Epidermal melanocyte (primary cell): ENCODE measurements at regions not wholly inside any gene's neighbourhood (a gene's known extent, or its start where the extent isn't known, plus 50 kb on each side); places are given as distances from the start of the nearest gene placed in this dataset.
A peak's percentile ranks its signal among the peaks of the same experiment; 100 is the strongest.
"Not testable (repeated sequence)": the region's sequence is repeated elsewhere in the genome, so short reads cannot be mapped to it uniquely, and the experiment has no call there.

Experiments used
- DNase-seq: peaks from one replicate; pipeline ENCODE4 v3.0.0; 2011; ENCODE audit warnings: low spot score; ENCODE audit not compliant: insufficient read length

- DNase-seq, result peak; percentile 46
Measured at GRCh38 chr5:36739751-36740221, 133.4 kb downstream of the SLC1A3 start.

DNA sequence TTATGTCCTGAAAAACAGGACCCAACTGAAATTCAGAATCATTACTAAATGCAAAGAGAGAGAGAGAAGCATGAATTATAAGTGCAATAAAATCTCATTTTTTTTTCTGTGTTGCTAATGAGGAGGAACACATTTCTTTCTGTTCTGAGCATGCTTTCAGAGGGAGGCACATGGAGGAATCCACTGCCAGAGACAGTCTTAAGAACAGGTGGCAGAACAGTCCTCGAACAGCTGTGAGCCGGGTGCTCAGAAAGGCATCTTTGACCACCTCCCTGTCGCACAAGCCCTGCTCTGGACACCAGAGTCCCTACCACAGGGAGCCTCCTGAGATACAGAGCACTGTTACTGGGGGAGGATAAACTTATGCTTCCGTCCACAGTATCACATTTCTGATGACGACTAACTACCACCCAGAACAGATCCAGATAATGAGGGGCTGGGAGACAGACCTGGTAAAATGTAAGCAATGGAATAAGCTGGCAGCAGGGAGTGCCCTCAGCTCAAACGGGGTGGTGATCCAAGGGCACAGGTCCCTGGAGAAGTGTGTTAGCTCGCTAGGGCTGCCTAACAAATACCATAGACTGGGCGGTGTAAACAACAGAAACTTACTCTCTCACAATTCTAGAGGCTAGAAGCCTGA is 134.0 kb downstream of the SLC1A3 start:
- DNase-seq, result no peak

GRCh38 chr5:36741128-36741527 is 134.7 kb downstream of the SLC1A3 start:
- no peak for DNase-seq

- DNase-seq, result peak; percentile 87
Measured at GRCh38 chr5:36743891-36744772, 132.4 kb upstream of the NIPBL start.

GRCh38 chr5:36744773-36745589 is 131.6 kb upstream of the NIPBL start:
- DNase-seq, result peak; percentile 25

DNA sequence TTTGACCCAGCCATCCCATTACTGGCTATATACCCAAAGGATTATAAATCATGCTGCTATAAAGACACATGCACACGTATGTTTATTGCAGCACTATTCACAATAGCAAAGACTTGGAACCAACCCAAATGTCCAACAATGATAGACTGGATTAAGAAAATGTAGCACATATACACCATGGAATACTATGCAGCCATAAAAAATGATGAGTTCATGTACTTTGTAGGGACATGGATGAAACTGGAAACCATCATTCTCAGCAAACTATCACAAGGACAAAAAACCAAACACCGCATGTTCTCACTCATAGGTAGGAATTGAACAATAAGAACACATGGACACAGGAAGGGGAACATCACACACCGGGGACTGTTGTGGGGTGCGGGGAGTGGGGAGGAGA is 128.8 kb upstream of the NIPBL start:
- DNase-seq, result not testable (repeated sequence)

- DNase-seq, result no peak
Measured at GRCh38 chr5:36751886-36752285, 124.7 kb upstream of the NIPBL start.

DNA sequence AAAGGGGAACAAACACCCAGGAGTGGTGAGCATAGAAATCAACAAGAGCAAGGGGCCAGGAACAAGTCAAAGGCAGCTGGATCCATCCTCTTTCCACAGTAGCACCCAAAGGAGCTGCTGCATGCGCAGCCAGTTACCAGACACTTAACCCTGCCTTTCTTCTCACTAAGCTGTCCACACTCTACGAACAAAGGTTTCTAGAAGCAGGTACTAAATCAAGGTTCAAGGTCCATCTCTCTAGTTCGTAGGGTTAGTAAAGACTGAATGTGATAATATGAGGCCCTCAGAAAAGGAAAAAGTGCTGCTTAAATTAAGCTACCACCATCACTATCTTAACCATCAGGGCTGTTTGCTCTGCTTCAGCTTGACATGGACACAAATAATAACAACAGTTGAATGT is 121.2 kb upstream of the NIPBL start:
- DNase-seq, result no peak

GRCh38 chr5:36755920-36756488 is 120.6 kb upstream of the NIPBL start:
- DNase-seq, result no peak

DNA sequence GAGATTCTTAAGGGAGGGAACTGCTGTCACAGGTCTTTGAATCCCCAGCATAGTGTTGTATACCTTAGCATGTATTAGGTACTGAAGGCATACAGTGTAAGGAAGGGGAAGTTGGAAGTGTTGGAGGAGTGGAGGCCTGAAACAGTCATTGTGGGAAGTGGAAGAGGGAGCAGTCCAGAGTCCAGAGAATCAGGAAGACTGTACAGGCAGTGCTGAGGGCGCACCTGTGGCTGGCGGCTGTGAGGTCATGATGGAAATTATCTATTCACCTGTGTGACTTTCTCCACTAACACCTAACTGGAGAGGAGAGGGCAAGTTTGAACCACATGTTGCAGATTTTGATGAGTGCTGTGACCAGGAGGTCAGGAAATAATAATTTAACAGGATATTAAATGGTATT is 119.7 kb upstream of the NIPBL start:
- DNase-seq, result no peak

GRCh38 chr5:36759117-36759516 is 117.5 kb upstream of the NIPBL start:
- no peak for DNase-seq

DNA sequence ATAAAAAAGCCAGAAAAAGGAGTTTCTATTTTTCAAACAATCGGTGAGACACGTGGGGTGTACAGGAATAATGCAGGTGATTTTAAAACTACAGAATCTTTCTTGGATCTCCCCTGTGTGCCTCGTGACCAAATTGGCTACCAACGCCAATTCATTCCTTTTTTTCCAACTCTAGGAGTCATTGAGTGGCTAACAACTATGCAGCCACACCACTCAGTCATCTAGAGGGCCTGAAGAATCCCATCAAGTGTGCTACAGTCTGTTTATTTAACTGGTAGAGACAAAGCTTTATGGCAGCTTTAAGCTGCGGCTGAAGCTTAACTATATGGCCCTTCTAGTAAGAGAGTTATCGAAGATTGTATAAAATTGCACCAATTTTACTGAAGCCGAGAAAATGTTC is 113.1 kb upstream of the NIPBL start:
- DNase-seq, result no peak

DNA sequence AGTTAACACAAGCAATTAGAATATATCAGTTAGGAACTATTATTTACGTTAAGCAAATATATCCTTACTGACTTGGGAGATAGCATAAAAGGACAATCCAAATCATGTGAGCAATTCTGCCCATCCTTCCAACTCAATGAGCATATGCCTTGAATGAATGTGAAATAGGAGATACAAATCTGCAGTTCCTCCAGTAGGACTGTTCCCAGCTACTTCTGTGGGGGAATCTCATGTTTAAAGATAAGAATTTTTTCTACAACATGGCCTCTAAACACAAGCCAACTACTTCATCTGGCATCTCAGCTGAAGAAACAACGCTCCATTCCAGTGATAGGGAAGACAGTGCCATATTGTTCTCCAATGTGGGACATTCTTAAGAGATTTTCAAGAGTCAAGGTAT is 110.7 kb upstream of the NIPBL start:
- no peak for DNase-seq

GRCh38 chr5:36766981-36767380 is 109.6 kb upstream of the NIPBL start:
- no peak for DNase-seq

DNA sequence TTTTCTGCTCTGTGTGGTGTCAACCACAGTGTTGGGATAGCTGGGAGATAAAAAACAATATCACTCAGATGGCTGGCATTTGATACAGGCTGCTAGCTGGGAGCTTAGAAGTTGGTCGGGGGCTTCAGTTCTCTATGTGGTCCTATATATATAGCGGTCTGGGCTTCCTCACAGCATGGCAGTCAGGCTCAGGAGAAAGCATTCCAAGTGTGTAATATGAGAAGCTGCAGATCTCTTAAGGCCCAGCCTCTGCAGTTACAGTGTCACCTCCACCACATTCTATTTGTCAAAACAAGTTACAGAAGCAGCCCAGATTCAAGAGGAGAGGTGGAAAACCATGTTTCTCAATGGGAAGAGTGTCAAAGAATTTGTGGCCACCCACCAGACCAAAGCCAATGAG is 108.1 kb upstream of the NIPBL start:
- DNase-seq, result no peak

GRCh38 chr5:36769129-36769770 is 107.3 kb upstream of the NIPBL start:
- no peak for DNase-seq

DNA sequence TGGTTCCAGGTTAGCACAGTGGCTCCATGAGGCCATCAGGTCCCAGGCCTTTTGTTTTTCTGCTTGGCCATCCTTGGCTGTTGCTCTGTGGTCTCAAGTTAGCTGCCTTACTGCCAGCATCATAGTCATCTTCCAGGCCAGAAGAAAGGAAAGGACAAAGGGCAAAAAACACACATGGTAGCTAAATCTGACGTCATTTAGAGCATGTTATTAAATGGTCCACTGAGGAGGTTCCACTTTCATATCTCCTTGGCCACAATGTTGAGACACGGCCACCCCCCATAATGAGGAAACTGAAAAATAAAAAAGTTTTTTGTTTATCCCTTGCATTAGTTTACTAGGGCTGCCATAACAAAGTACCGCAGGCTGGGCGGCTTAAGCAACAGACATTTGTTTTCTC is 106.4 kb upstream of the NIPBL start:
- DNase-seq, result no peak

GRCh38 chr5:36772276-36773140 is 104.1 kb upstream of the NIPBL start:
- no peak for DNase-seq

- DNase-seq, result peak; percentile 26
Measured at GRCh38 chr5:36777105-36777757, 99.3 kb upstream of the NIPBL start.

DNA sequence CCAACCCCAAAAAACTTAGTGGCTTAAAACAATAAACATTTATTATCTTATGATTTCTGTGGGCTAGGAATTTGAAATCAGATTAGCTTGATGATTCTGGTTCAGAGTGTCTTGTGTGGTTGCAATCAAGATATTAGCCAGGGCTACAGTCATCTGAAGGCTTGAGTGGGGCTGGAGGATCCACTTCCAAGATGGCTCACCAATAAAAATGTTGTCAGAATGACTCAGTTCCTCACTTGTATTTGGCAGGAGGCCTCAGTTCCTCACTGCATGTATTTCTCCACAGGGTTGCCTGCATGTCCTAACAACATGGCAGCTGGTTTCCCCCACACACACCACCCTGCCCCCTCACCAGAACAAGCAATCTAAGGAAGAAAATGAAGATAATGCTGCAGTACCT is 98.2 kb upstream of the NIPBL start:
- no peak for DNase-seq
